H1 (cell line): ENCODE measurements at regions not wholly inside any gene's neighbourhood (a gene's known extent, or its start where the extent isn't known, plus 50 kb on each side); places are given as distances from the start of the nearest gene placed in this dataset.

ENCODE experiments used
- CTCF ChIA-PET: fragments of 300-600 bp; sonication (Branson Sonifier 250); formaldehyde crosslinking; loops from one replicate; lab custom pipeline; 2021; ENCODE audit not compliant: partially characterized antibody; lab: Charles Lee
- POLR2A ChIA-PET: fragments of 300-600 bp; sonication (Branson Sonifier 250); formaldehyde crosslinking; loops from one replicate; lab custom pipeline; 2021; ENCODE audit warnings: inconsistent platforms; ENCODE audit not compliant: partially characterized antibody; lab: Charles Lee
- DNase-seq, 2 experiments: peaks; one replicate each; pipeline versions ENCODE4 v3.0.0 to v3.0.0-alpha.2; 2010 to 2022; ENCODE audit warnings: low spot score in 2 of 2, low read depth in 1 of 2, mixed read lengths in 1 of 2
- FAIRE-seq: peaks from 2 replicates; lab custom pipeline; 2011; peaks lifted over from hg19 to GRCh38; lab: Jason Lieb, UNC
- H2AFZ ChIP-seq: 2 replicates; pipeline ENCODE4 v1.8.1; 2012; ENCODE audit warnings: low read length, inconsistent platforms
- H2AK5ac ChIP-seq: 2 replicates; pipeline ENCODE4 v1.6.1; 2013; ENCODE audit warnings: low read depth, low read length
- H2BK120ac ChIP-seq: replicated peaks from 2 replicates; pipeline ENCODE3; 2013; ENCODE audit warnings: low read depth, low read length, inconsistent platforms
- H2BK12ac ChIP-seq: 2 replicates; pipeline ENCODE4 v1.6.1; 2013; ENCODE audit warnings: low read depth, low read length
- H2BK15ac ChIP-seq: 2 replicates; pipeline ENCODE4 v1.6.1; 2013; ENCODE audit warnings: low read length
- H2BK20ac ChIP-seq: 2 replicates; pipeline ENCODE4 v1.6.1; 2013; ENCODE audit warnings: low read length
- H2BK5ac ChIP-seq: 2 replicates; pipeline ENCODE4 v1.6.1; 2013; ENCODE audit warnings: low read depth, low read length
- H3K14ac ChIP-seq: 2 replicates; pipeline ENCODE4 v1.6.1; 2013; ENCODE audit warnings: inconsistent platforms; ENCODE audit not compliant: insufficient read length
- H3K18ac ChIP-seq: 2 replicates; pipeline ENCODE4 v1.6.1; 2013; ENCODE audit warnings: low read length; ENCODE audit errors: extremely low read depth
- H3K23ac ChIP-seq: 2 replicates; pipeline ENCODE4 v1.6.1; 2013; ENCODE audit warnings: inconsistent platforms; ENCODE audit not compliant: insufficient read length
- H3K23me2 ChIP-seq: 2 replicates; pipeline ENCODE4 v1.6.1; 2013; ENCODE audit warnings: low read depth, low read length
- H3K27ac ChIP-seq: 2 replicates; pipeline ENCODE4 v1.6.1; 2011; ENCODE audit warnings: low read depth, low read length, inconsistent platforms
- H3K27me3 ChIP-seq, 4 experiments: replicated peaks in 1 of 4; 1 replicate in 1 of 4; 2 replicates in 3 of 4; pipeline versions ENCODE4 v1.6.1 to v1.8.1; 2011 to 2013; ENCODE audit warnings: low read length in 3 of 4, mild to moderate bottlenecking in 3 of 4, inconsistent platforms in 2 of 4, mixed read lengths in 2 of 4, moderate library complexity in 1 of 4; ENCODE audit not compliant: control insufficient read depth in 3 of 4, insufficient read depth in 3 of 4; ENCODE audit errors: extremely low read depth in 1 of 4
- H3K36me3 ChIP-seq, 4 experiments: 2 replicates each; pipeline versions ENCODE4 v1.6.1 to v1.8.1; 2011 to 2013; ENCODE audit warnings: mild to moderate bottlenecking in 4 of 4, low read length in 3 of 4, moderate library complexity in 2 of 4, control low read depth in 1 of 4, inconsistent platforms in 1 of 4; ENCODE audit not compliant: insufficient read depth in 4 of 4, control insufficient read depth in 2 of 4
- H3K4ac ChIP-seq: replicated peaks from 2 replicates; pipeline ENCODE3; 2013; ENCODE audit warnings: low read length, low read depth, mixed read lengths, inconsistent platforms; ENCODE audit not compliant: insufficient read length
- H3K4me1 ChIP-seq, 4 experiments: replicated peaks in 1 of 4; 1 replicate in 1 of 4; 2 replicates in 3 of 4; pipeline versions ENCODE4 v1.6.1 to v1.8.1; 2011 to 2013; ENCODE audit warnings: low read length in 3 of 4, inconsistent platforms in 2 of 4, mixed read lengths in 1 of 4; ENCODE audit not compliant: insufficient read depth in 4 of 4, control insufficient read depth in 3 of 4
- H3K4me2 ChIP-seq, 2 experiments: 2 replicates each; pipeline versions ENCODE4 v1.6.1 to v1.8.1; 2011 to 2013; ENCODE audit warnings: low read depth in 2 of 2, low read length in 2 of 2, control low read depth in 1 of 2, inconsistent platforms in 1 of 2, mild to moderate bottlenecking in 1 of 2; ENCODE audit not compliant: insufficient read depth in 1 of 2
- H3K4me3 ChIP-seq, 4 experiments: fragments of 200-600, 300-600 bp in 1 of 4; sonication (generic), shearing (Covaris generic), sonication (Bioruptor Twin) in 1 of 4; 2 replicates each; pipeline versions ENCODE4 v1.5.1 to v1.8.1; 2011 to 2016; ENCODE audit warnings: low read length in 4 of 4, low read depth in 3 of 4, control low read depth in 2 of 4, inconsistent platforms in 2 of 4, mild to moderate bottlenecking in 2 of 4, mixed read lengths in 1 of 4, moderate library complexity in 1 of 4; ENCODE audit not compliant: insufficient read depth in 2 of 4; ENCODE audit errors: extremely low read depth in 1 of 4
- H3K56ac ChIP-seq: replicated peaks from 2 replicates; pipeline ENCODE3; 2013; ENCODE audit warnings: low read depth, mild to moderate bottlenecking, mixed read lengths, low read length, inconsistent platforms; ENCODE audit not compliant: insufficient read length
- H3K79me1 ChIP-seq: 2 replicates; pipeline ENCODE4 v1.6.1; 2013; ENCODE audit warnings: low read depth, low read length, control low read depth
- H3K79me2 ChIP-seq, 2 experiments: 2 replicates each; pipeline versions ENCODE4 v1.6.1 to v1.8.1; 2012 to 2013; ENCODE audit warnings: low read length in 2 of 2, mild to moderate bottlenecking in 2 of 2, inconsistent platforms in 1 of 2; ENCODE audit not compliant: insufficient read depth in 2 of 2, control insufficient read depth in 1 of 2
- H3K9ac ChIP-seq, 4 experiments: replicated peaks in 1 of 4; 1 replicate in 1 of 4; 2 replicates in 3 of 4; pipeline versions ENCODE4 v1.6.1 to v1.8.1; 2011 to 2013; ENCODE audit warnings: low read depth in 3 of 4, low read length in 3 of 4, control low read depth in 2 of 4, mild to moderate bottlenecking in 2 of 4, moderate library complexity in 2 of 4, inconsistent platforms in 1 of 4; ENCODE audit errors: extremely low read depth in 1 of 4
- H3K9me3 ChIP-seq, 2 experiments: 2 replicates each; pipeline versions ENCODE4 v1.6.1 to v1.8.1; 2012 to 2013; ENCODE audit warnings: mild to moderate bottlenecking in 2 of 2, moderate library complexity in 2 of 2, control low read depth in 1 of 2, inconsistent platforms in 1 of 2, low read depth in 1 of 2, low read length in 1 of 2, mixed read lengths in 1 of 2; ENCODE audit not compliant: insufficient read depth in 2 of 2
- H4K20me1 ChIP-seq, 2 experiments: replicated peaks in 1 of 2; 2 replicates each; pipeline versions ENCODE3 to v1.8.1; 2011 to 2013; ENCODE audit warnings: inconsistent platforms in 2 of 2, low read length in 2 of 2, mild to moderate bottlenecking in 1 of 2; ENCODE audit not compliant: insufficient read depth in 2 of 2, control insufficient read depth in 1 of 2
- H4K5ac ChIP-seq: 2 replicates; pipeline ENCODE4 v1.6.1; 2013; ENCODE audit warnings: low read length, low read depth, mixed read lengths, inconsistent platforms; ENCODE audit not compliant: insufficient read length
- H4K8ac ChIP-seq: 2 replicates; pipeline ENCODE4 v1.8.0; 2013; ENCODE audit warnings: mild to moderate bottlenecking, moderate library complexity, low read length, inconsistent platforms; ENCODE audit not compliant: insufficient read depth; ENCODE audit errors: extremely low read depth
- H4K91ac ChIP-seq: replicated peaks from 2 replicates; pipeline ENCODE3; 2013; ENCODE audit warnings: low read length, mixed read lengths, inconsistent platforms; ENCODE audit not compliant: insufficient read length
- ASH2L ChIP-seq: fragments of 200-600, 300-600 bp; sonication (generic); IDR thresholded peaks from one replicate; pipeline ENCODE4 v1.7.1; 2017; ENCODE audit warnings: low read length
- CBX5 ChIP-seq: fragments of 300-800, 300-1000 bp; sonication (generic); IDR thresholded peaks from 2 replicates; pipeline ENCODE4 v1.7.1; 2016; ENCODE audit warnings: antibody characterized with exemption, low read length, low read depth
- EGR1 ChIP-seq: IDR thresholded peaks from 2 replicates; pipeline ENCODE4 v1.6.1; 2011; ENCODE audit warnings: low read depth, low read length, borderline replicate concordance
- EZH2 ChIP-seq: fragments of 200-600 bp; sonication (generic); IDR thresholded peaks from 2 replicates; pipeline ENCODE4 v1.7.1; 2012; ENCODE audit warnings: low read depth, mild to moderate bottlenecking, moderate library complexity, low read length, inconsistent platforms; ENCODE audit not compliant: severe bottlenecking
- HDAC6 ChIP-seq: IDR thresholded peaks from one replicate; pipeline ENCODE4 v1.7.1; 2012; ENCODE audit warnings: low read depth, mild to moderate bottlenecking, inconsistent platforms, low read length, moderate library complexity
- JUN ChIP-seq: IDR thresholded peaks from 2 replicates; pipeline ENCODE4 v1.6.1; 2011; ENCODE audit warnings: low read depth, mild to moderate bottlenecking, improper control_type of control experiment, low read length
- KDM5A ChIP-seq: fragments of 200-600 bp; IDR thresholded peaks from 2 replicates; pipeline ENCODE4 v1.7.1; 2012; ENCODE audit warnings: mild to moderate bottlenecking, low read length, inconsistent platforms, mixed read lengths
- MAFK ChIP-seq: IDR thresholded peaks from 2 replicates; pipeline ENCODE4 v1.6.1; 2012; ENCODE audit warnings: low read depth, mild to moderate bottlenecking, improper control_type of control experiment, low read length
- NRF1 ChIP-seq: IDR thresholded peaks from 2 replicates; pipeline ENCODE4 v1.6.1; 2011; ENCODE audit warnings: mild to moderate bottlenecking, low read depth, low read length, improper control_type of control experiment
- POU5F1 ChIP-seq: IDR thresholded peaks from 2 replicates; pipeline ENCODE4 v1.6.1; 2011; ENCODE audit warnings: low read depth, mild to moderate bottlenecking, low read length, moderate library complexity
- SIX5 ChIP-seq: IDR thresholded peaks from 2 replicates; pipeline ENCODE4 v1.6.1; 2011; ENCODE audit warnings: mild to moderate bottlenecking, low read depth, low read length
- TAF1 ChIP-seq: IDR thresholded peaks from 2 replicates; pipeline ENCODE4 v1.6.1; 2011; ENCODE audit warnings: mild to moderate bottlenecking, low read depth, low read length
- TAF7 ChIP-seq: optimal IDR thresholded peaks from 2 replicates; pipeline ENCODE3; 2011; ENCODE audit warnings: low read depth, mild to moderate bottlenecking, inconsistent platforms, low read length, moderate library complexity, borderline replicate concordance
- TCF12 ChIP-seq: IDR thresholded peaks from 2 replicates; pipeline ENCODE4 v1.6.1; 2011; ENCODE audit warnings: low read depth, mild to moderate bottlenecking, low read length
- TEAD4 ChIP-seq: IDR thresholded peaks from 2 replicates; pipeline ENCODE4 v1.6.1; 2012; ENCODE audit warnings: low read depth, low read length, inconsistent platforms, mixed read lengths
- ZNF274 ChIP-seq: IDR thresholded peaks from 2 replicates; pipeline ENCODE4 v1.7.0; 2012; ENCODE audit warnings: low read length, borderline replicate concordance; ENCODE audit errors: extremely low read depth
- WGBS, 2 experiments: shearing (Covaris generic) in 1 of 2; methylation state at CpG; one replicate each; pipeline versions ENCODE4 v1.1.6 to v1.1.7; 2013 to 2015; ENCODE audit warnings: low lambda C conversion rate in 2 of 2, mixed read lengths in 2 of 2, inconsistent platforms in 1 of 2, low coverage in 1 of 2, missing lambda C conversion rate in 1 of 2; ENCODE audit not compliant: insufficient replicate concordance in 2 of 2, insufficient coverage in 1 of 2, insufficient read length in 1 of 2; ENCODE audit errors: extremely low coverage in 1 of 2, missing lambda C conversion rate in 1 of 2; 5-methylcytosine and 5-hydroxymethylcytosine counted together

DNA sequence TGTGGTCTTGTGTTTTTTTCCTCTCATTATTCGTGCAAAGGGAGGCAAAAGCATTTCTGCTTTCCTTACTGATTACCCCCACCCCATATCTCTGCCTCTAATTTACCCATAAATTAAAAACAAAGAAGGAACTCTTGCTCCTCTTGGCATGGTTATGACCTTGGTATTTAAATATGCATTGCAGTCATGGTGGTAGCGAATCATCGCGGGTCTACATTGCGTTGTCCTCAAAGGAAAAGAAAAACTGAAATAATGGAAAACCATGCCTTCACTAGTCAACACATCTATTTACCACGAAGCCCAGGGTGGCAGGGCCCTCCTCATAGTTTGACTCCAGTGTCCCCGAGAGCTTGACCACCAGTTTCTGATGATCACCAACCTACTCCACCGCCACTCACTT lies 126.7 kb upstream of the PARP11 start:
- H3K4ac ChIP-seq: no peak overlapping the region
- no peak overlapping the region for H2BK12ac ChIP-seq
- H3K14ac ChIP-seq: no peak overlapping the region
- H3K23ac ChIP-seq: no peak overlapping the region
- no peak overlapping the region for H3K9ac ChIP-seq
- H2BK15ac ChIP-seq: no peak overlapping the region
- 96% methylated on average over 8 of the region's 8 CpGs; no CpG with 5 or more reads in 1 of the 2 experiments for WGBS, 2 experiments
- no peak overlapping the region for H3K4me2 ChIP-seq
- H4K8ac ChIP-seq: no peak overlapping the region
- peaks cover 5 to 8% of the 10 kb centered on the region in 2 experiments; a peak in 3 of 4 replicates for H3K9me3 ChIP-seq
- no peak overlapping the region for H3K56ac ChIP-seq
- ChIA-PET POLR2A (interaction anchor here (0.9 to 1.9 kb wide), 5 partner anchors 8 to 275 kb away, joined by 3 to 5 read pairs (median 4); no protein-coding TSS in a partner anchor), CTCF (interaction anchor here (0.5 to 18.4 kb wide), 19 partner anchors 7 to 283 kb away, joined by 3 to 273 read pairs (median 4); no protein-coding TSS in a partner anchor)
- no peak overlapping the region for H4K91ac ChIP-seq
- 0 out of 2 replicates have a peak overlapping the region, but pooled peaks have one; percentile 82 for H2BK20ac ChIP-seq
- DNase-seq (no peak), FAIRE-seq (no peak)
- H3K79me1 ChIP-seq: no peaks in the 10 kb centered on the region
- no peak overlapping the region for H3K27ac ChIP-seq
- no peak overlapping the region for H2AK5ac ChIP-seq
- no peaks in the 10 kb centered on the region for H3K79me2 ChIP-seq
- no peak overlapping the region for H2BK5ac ChIP-seq
- no peak overlapping the region for H4K5ac ChIP-seq
- H3K23me2 ChIP-seq: no peaks in the 10 kb centered on the region
- no peaks in the 10 kb centered on the region for H4K20me1 ChIP-seq
- no peak overlapping the region for H2AFZ ChIP-seq
- no peak overlapping the region for H2BK120ac ChIP-seq
- no peak overlapping the region for H3K18ac ChIP-seq
- H3K4me1 ChIP-seq: 0 out of 7 replicates have a peak, but pooled peaks cover 0 to 2% (median 0%) of the 10 kb centered on the region in 4 experiments
- no peak overlapping the region for H3K4me3 ChIP-seq
- no peaks in the 10 kb centered on the region for H3K36me3 ChIP-seq
- H3K27me3 ChIP-seq: peaks cover 0 to 3% (median under 1%) of the 10 kb centered on the region in 4 experiments; a peak in 1 of 7 replicates
- TF ChIP-seq SIX5: no peak
- no peak for TF ChIP-seq NRF1
- TF ChIP-seq KDM5A: no peak
- no peak for TF ChIP-seq ASH2L
- no peak for TF ChIP-seq CBX5
- no peak for TF ChIP-seq HDAC6
- TF ChIP-seq ZNF274: no peak
- TF ChIP-seq EZH2: no peak
- no peak for TF ChIP-seq POU5F1
- TF ChIP-seq TAF7: no peak
- no peak for TF ChIP-seq EGR1
- no peak for TF ChIP-seq TEAD4
- TF ChIP-seq MAFK: no peak
- TF ChIP-seq TCF12: no peak
- no peak for TF ChIP-seq JUN
- no peak for TF ChIP-seq TAF1
